ENCODE measurements at regions not wholly inside any gene's neighbourhood (a gene's known extent, or its start where the extent isn't known, plus 50 kb on each side); places are given as distances from the start of the nearest gene placed in this dataset.

DNA sequence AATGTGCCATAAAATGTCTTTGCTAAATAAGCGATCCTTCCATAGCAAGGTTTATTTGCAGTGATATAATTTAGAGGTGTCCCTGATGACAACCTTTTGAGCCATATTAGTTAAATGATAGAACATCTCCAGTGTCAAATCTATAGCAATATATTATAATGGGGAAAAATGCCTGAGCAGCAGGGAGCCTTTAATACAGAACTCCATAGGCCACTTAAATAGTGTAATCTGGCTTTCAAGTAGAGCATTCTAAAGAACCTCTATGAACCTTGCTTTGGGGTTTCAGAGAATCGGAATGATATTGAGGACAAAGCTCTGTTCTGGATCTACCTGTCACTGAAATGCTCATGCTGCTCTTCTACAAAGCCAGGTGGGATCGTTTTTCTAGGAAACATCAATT, 96.7 kb upstream of the MEF2C start:
- TF ChIP-seq, protein P1, sequence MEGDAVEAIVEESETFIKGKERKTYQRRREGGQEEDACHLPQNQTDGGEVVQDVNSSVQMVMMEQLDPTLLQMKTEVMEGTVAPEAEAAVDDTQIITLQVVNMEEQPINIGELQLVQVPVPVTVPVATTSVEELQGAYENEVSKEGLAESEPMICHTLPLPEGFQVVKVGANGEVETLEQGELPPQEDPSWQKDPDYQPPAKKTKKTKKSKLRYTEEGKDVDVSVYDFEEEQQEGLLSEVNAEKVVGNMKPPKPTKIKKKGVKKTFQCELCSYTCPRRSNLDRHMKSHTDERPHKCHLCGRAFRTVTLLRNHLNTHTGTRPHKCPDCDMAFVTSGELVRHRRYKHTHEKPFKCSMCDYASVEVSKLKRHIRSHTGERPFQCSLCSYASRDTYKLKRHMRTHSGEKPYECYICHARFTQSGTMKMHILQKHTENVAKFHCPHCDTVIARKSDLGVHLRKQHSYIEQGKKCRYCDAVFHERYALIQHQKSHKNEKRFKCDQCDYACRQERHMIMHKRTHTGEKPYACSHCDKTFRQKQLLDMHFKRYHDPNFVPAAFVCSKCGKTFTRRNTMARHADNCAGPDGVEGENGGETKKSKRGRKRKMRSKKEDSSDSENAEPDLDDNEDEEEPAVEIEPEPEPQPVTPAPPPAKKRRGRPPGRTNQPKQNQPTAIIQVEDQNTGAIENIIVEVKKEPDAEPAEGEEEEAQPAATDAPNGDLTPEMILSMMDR (IDR thresholded peaks at IDR 0.05; ENCODE audit: insufficient read depth, low read depth, low read length) = no peak
- TF ChIP-seq EZH2 (IDR thresholded peaks at IDR 0.05; ENCODE audit: insufficient read depth, low read length) = no peak
